H1 (cell line): ENCODE measurements at regions not wholly inside any gene's neighbourhood (a gene's known extent, or its start where the extent isn't known, plus 50 kb on each side); places are given as distances from the start of the nearest gene placed in this dataset.

Experiments
- CTCF ChIA-PET: fragments of 300-600 bp; sonication (Branson Sonifier 250); formaldehyde crosslinking; loops from one replicate; lab custom pipeline; 2021; ENCODE audit not compliant: partially characterized antibody; lab: Charles Lee
- POLR2A ChIA-PET: fragments of 300-600 bp; sonication (Branson Sonifier 250); formaldehyde crosslinking; loops from one replicate; lab custom pipeline; 2021; ENCODE audit warnings: inconsistent platforms; ENCODE audit not compliant: partially characterized antibody; lab: Charles Lee
- DNase-seq, 2 experiments: peaks; one replicate each; pipeline versions ENCODE4 v3.0.0 to v3.0.0-alpha.2; 2010 to 2022; ENCODE audit warnings: low spot score in 2 of 2, low read depth in 1 of 2, mixed read lengths in 1 of 2
- FAIRE-seq: peaks from 2 replicates; lab custom pipeline; 2011; peaks lifted over from hg19 to GRCh38; lab: Jason Lieb, UNC
- H2AFZ ChIP-seq: 2 replicates; pipeline ENCODE4 v1.8.1; 2012; ENCODE audit warnings: low read length, inconsistent platforms
- H2AK5ac ChIP-seq: 2 replicates; pipeline ENCODE4 v1.6.1; 2013; ENCODE audit warnings: low read depth, low read length
- H2BK120ac ChIP-seq: replicated peaks from 2 replicates; pipeline ENCODE3; 2013; ENCODE audit warnings: low read depth, low read length, inconsistent platforms
- H2BK12ac ChIP-seq: 2 replicates; pipeline ENCODE4 v1.6.1; 2013; ENCODE audit warnings: low read depth, low read length
- H2BK15ac ChIP-seq: 2 replicates; pipeline ENCODE4 v1.6.1; 2013; ENCODE audit warnings: low read length
- H2BK20ac ChIP-seq: 2 replicates; pipeline ENCODE4 v1.6.1; 2013; ENCODE audit warnings: low read length
- H2BK5ac ChIP-seq: 2 replicates; pipeline ENCODE4 v1.6.1; 2013; ENCODE audit warnings: low read depth, low read length
- H3K14ac ChIP-seq: 2 replicates; pipeline ENCODE4 v1.6.1; 2013; ENCODE audit warnings: inconsistent platforms; ENCODE audit not compliant: insufficient read length
- H3K18ac ChIP-seq: 2 replicates; pipeline ENCODE4 v1.6.1; 2013; ENCODE audit warnings: low read length; ENCODE audit errors: extremely low read depth
- H3K23ac ChIP-seq: 2 replicates; pipeline ENCODE4 v1.6.1; 2013; ENCODE audit warnings: inconsistent platforms; ENCODE audit not compliant: insufficient read length
- H3K23me2 ChIP-seq: 2 replicates; pipeline ENCODE4 v1.6.1; 2013; ENCODE audit warnings: low read depth, low read length
- H3K27ac ChIP-seq: 2 replicates; pipeline ENCODE4 v1.6.1; 2011; ENCODE audit warnings: low read depth, low read length, inconsistent platforms
- H3K27me3 ChIP-seq, 4 experiments: replicated peaks in 1 of 4; 1 replicate in 1 of 4; 2 replicates in 3 of 4; pipeline versions ENCODE4 v1.6.1 to v1.8.1; 2011 to 2013; ENCODE audit warnings: low read length in 3 of 4, mild to moderate bottlenecking in 3 of 4, inconsistent platforms in 2 of 4, mixed read lengths in 2 of 4, moderate library complexity in 1 of 4; ENCODE audit not compliant: control insufficient read depth in 3 of 4, insufficient read depth in 3 of 4; ENCODE audit errors: extremely low read depth in 1 of 4
- H3K36me3 ChIP-seq, 4 experiments: 2 replicates each; pipeline versions ENCODE4 v1.6.1 to v1.8.1; 2011 to 2013; ENCODE audit warnings: mild to moderate bottlenecking in 4 of 4, low read length in 3 of 4, moderate library complexity in 2 of 4, control low read depth in 1 of 4, inconsistent platforms in 1 of 4; ENCODE audit not compliant: insufficient read depth in 4 of 4, control insufficient read depth in 2 of 4
- H3K4ac ChIP-seq: replicated peaks from 2 replicates; pipeline ENCODE3; 2013; ENCODE audit warnings: low read length, low read depth, mixed read lengths, inconsistent platforms; ENCODE audit not compliant: insufficient read length
- H3K4me1 ChIP-seq, 4 experiments: replicated peaks in 1 of 4; 1 replicate in 1 of 4; 2 replicates in 3 of 4; pipeline versions ENCODE4 v1.6.1 to v1.8.1; 2011 to 2013; ENCODE audit warnings: low read length in 3 of 4, inconsistent platforms in 2 of 4, mixed read lengths in 1 of 4; ENCODE audit not compliant: insufficient read depth in 4 of 4, control insufficient read depth in 3 of 4
- H3K4me2 ChIP-seq, 2 experiments: 2 replicates each; pipeline versions ENCODE4 v1.6.1 to v1.8.1; 2011 to 2013; ENCODE audit warnings: low read depth in 2 of 2, low read length in 2 of 2, control low read depth in 1 of 2, inconsistent platforms in 1 of 2, mild to moderate bottlenecking in 1 of 2; ENCODE audit not compliant: insufficient read depth in 1 of 2
- H3K4me3 ChIP-seq, 4 experiments: fragments of 200-600, 300-600 bp in 1 of 4; sonication (generic), shearing (Covaris generic), sonication (Bioruptor Twin) in 1 of 4; 2 replicates each; pipeline versions ENCODE4 v1.5.1 to v1.8.1; 2011 to 2016; ENCODE audit warnings: low read length in 4 of 4, low read depth in 3 of 4, control low read depth in 2 of 4, inconsistent platforms in 2 of 4, mild to moderate bottlenecking in 2 of 4, mixed read lengths in 1 of 4, moderate library complexity in 1 of 4; ENCODE audit not compliant: insufficient read depth in 2 of 4; ENCODE audit errors: extremely low read depth in 1 of 4
- H3K56ac ChIP-seq: replicated peaks from 2 replicates; pipeline ENCODE3; 2013; ENCODE audit warnings: low read depth, mild to moderate bottlenecking, mixed read lengths, low read length, inconsistent platforms; ENCODE audit not compliant: insufficient read length
- H3K79me1 ChIP-seq: 2 replicates; pipeline ENCODE4 v1.6.1; 2013; ENCODE audit warnings: low read depth, low read length, control low read depth
- H3K79me2 ChIP-seq, 2 experiments: 2 replicates each; pipeline versions ENCODE4 v1.6.1 to v1.8.1; 2012 to 2013; ENCODE audit warnings: low read length in 2 of 2, mild to moderate bottlenecking in 2 of 2, inconsistent platforms in 1 of 2; ENCODE audit not compliant: insufficient read depth in 2 of 2, control insufficient read depth in 1 of 2
- H3K9ac ChIP-seq, 4 experiments: replicated peaks in 1 of 4; 1 replicate in 1 of 4; 2 replicates in 3 of 4; pipeline versions ENCODE4 v1.6.1 to v1.8.1; 2011 to 2013; ENCODE audit warnings: low read depth in 3 of 4, low read length in 3 of 4, control low read depth in 2 of 4, mild to moderate bottlenecking in 2 of 4, moderate library complexity in 2 of 4, inconsistent platforms in 1 of 4; ENCODE audit errors: extremely low read depth in 1 of 4
- H3K9me3 ChIP-seq, 2 experiments: 2 replicates each; pipeline versions ENCODE4 v1.6.1 to v1.8.1; 2012 to 2013; ENCODE audit warnings: mild to moderate bottlenecking in 2 of 2, moderate library complexity in 2 of 2, control low read depth in 1 of 2, inconsistent platforms in 1 of 2, low read depth in 1 of 2, low read length in 1 of 2, mixed read lengths in 1 of 2; ENCODE audit not compliant: insufficient read depth in 2 of 2
- H4K20me1 ChIP-seq, 2 experiments: replicated peaks in 1 of 2; 2 replicates each; pipeline versions ENCODE3 to v1.8.1; 2011 to 2013; ENCODE audit warnings: inconsistent platforms in 2 of 2, low read length in 2 of 2, mild to moderate bottlenecking in 1 of 2; ENCODE audit not compliant: insufficient read depth in 2 of 2, control insufficient read depth in 1 of 2
- H4K5ac ChIP-seq: 2 replicates; pipeline ENCODE4 v1.6.1; 2013; ENCODE audit warnings: low read length, low read depth, mixed read lengths, inconsistent platforms; ENCODE audit not compliant: insufficient read length
- H4K8ac ChIP-seq: 2 replicates; pipeline ENCODE4 v1.8.0; 2013; ENCODE audit warnings: mild to moderate bottlenecking, moderate library complexity, low read length, inconsistent platforms; ENCODE audit not compliant: insufficient read depth; ENCODE audit errors: extremely low read depth
- H4K91ac ChIP-seq: replicated peaks from 2 replicates; pipeline ENCODE3; 2013; ENCODE audit warnings: low read length, mixed read lengths, inconsistent platforms; ENCODE audit not compliant: insufficient read length
- WGBS, 2 experiments: shearing (Covaris generic) in 1 of 2; methylation state at CpG; one replicate each; pipeline versions ENCODE4 v1.1.6 to v1.1.7; 2013 to 2015; ENCODE audit warnings: low lambda C conversion rate in 2 of 2, mixed read lengths in 2 of 2, inconsistent platforms in 1 of 2, low coverage in 1 of 2, missing lambda C conversion rate in 1 of 2; ENCODE audit not compliant: insufficient replicate concordance in 2 of 2, insufficient coverage in 1 of 2, insufficient read length in 1 of 2; ENCODE audit errors: extremely low coverage in 1 of 2, missing lambda C conversion rate in 1 of 2; 5-methylcytosine and 5-hydroxymethylcytosine counted together

DNA sequence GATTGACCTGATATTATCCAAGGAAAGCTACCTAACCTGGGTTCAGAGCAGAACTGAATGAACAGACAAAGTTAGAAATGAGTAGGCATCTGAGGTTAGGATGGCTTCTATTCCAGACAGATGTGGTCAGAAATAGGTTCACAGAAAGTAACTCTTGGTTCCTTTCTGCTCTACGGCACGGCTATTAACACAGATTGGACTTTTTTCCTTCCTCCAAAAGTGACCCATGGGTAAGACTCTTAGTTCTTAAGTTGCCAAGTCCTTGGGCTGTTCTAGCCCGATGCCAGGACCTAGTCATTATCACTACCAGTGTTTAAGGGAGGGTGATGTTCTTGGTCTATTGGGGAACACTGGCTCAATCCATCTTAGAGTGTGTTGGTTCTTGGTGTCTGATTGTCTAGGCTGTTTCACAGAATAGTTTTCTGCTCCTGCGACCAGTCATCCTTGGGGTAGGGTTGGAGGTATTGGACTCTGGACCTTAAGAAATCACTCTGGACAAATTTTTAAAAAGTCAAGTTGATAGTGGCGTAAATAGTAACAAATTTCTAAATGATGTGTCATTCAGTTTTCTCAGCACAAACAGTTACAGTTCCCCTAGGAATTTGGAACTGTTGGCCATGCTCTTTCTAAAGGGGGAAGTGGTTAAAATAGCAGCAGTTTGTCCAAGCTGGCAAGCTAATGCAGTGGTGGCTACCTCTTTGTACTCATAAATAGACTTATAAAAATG lies 60.1 kb upstream of the MYCBP2 start:
- no peak for DNase-seq
- no peaks in the 10 kb centered on the region for H3K79me2 ChIP-seq
- H2BK5ac ChIP-seq, result no peak overlapping the region
- no peaks in the 10 kb centered on the region for H3K79me1 ChIP-seq
- no peak overlapping the region for H2AK5ac ChIP-seq
- H2BK120ac ChIP-seq, result no peak overlapping the region
- no peak overlapping the region for H3K4me3 ChIP-seq
- POLR2A ChIA-PET, result no interaction called here
- no peak overlapping the region for H4K5ac ChIP-seq
- H3K23ac ChIP-seq, result no peak overlapping the region
- H2BK12ac ChIP-seq, result no peak overlapping the region
- no peak overlapping the region for H2BK20ac ChIP-seq
- no peak overlapping the region for H4K8ac ChIP-seq
- H3K36me3 ChIP-seq, result no peaks in the 10 kb centered on the region
- WGBS, 2 experiments, result 69% methylated on average over 5 of the region's 5 CpGs; no CpG with 5 or more reads in 1 of the 2 experiments
- H3K4me2 ChIP-seq, result no peak overlapping the region
- H3K14ac ChIP-seq, result no peak overlapping the region
- H2AFZ ChIP-seq, result no peak overlapping the region
- H3K18ac ChIP-seq, result no peak overlapping the region
- no peak for FAIRE-seq
- H3K27me3 ChIP-seq, result no peaks in the 10 kb centered on the region
- H3K27ac ChIP-seq, result no peak overlapping the region
- no peak overlapping the region for H4K91ac ChIP-seq
- no peak overlapping the region for H3K56ac ChIP-seq
- no peaks in the 10 kb centered on the region for H4K20me1 ChIP-seq
- CTCF ChIA-PET, result no interaction called here
- no peaks in the 10 kb centered on the region; a peak in 1 of 4 replicates for H3K9me3 ChIP-seq
- no peak overlapping the region for H3K4ac ChIP-seq
- H3K9ac ChIP-seq, result no peak overlapping the region; a peak in 1 of 7 replicates
- H3K4me1 ChIP-seq, result peaks cover 0 to 12% (median 0%) of the 10 kb centered on the region in 4 experiments; a peak in 1 of 7 replicates
- no peak overlapping the region for H2BK15ac ChIP-seq
- H3K23me2 ChIP-seq, result no peaks in the 10 kb centered on the region
